PC-3 (cell line): ENCODE measurements at regions not wholly inside any gene's neighbourhood (a gene's known extent, or its start where the extent isn't known, plus 50 kb on each side); places are given as distances from the start of the nearest gene placed in this dataset.

Source experiments
- ATAC-seq: fragments of 200-7000 bp; cut with Tn5 transposase; 2 replicates; pipeline ENCODE4 v1.9.1; 2020; ENCODE audit warnings: mild to moderate bottlenecking, moderate library complexity
- BruUV-seq: library from RNA; stranded (reverse); fragments of 400-500 nt; replicated peaks from 2 replicates; lab custom pipeline; 2021; lab: Mats Ljungman, UMichigan
- CTCF ChIA-PET: fragments of 300-600 bp; sonication (Branson Sonifier 250); formaldehyde crosslinking; loops from one replicate; lab custom pipeline; 2022; ENCODE audit warnings: antibody characterized with exemption; lab: Charles Lee
- POLR2A ChIA-PET: fragments of 300-600 bp; sonication (Branson Sonifier 250); formaldehyde crosslinking; loops from one replicate; lab custom pipeline; 2022; ENCODE audit warnings: antibody characterized with exemption; ENCODE audit not compliant: unreplicated experiment; lab: Charles Lee
- DNase-seq: peaks from one replicate; pipeline ENCODE4 v3.0.0-alpha.2; 2015
- H2AFZ ChIP-seq: fragments of 300-600 bp; sonication (generic); 2 replicates; pipeline ENCODE4 v1.6.0; 2016; ENCODE audit warnings: antibody characterized with exemption, low read length
- H3F3A ChIP-seq: fragments of 300-600 bp; sonication (generic); one replicate; pipeline ENCODE4 v1.6.0; 2017; ENCODE audit warnings: antibody characterized with exemption, low read length, control low read depth, mild to moderate bottlenecking; ENCODE audit not compliant: unreplicated experiment
- H3K27ac ChIP-seq: fragments of 300-600 bp; sonication (generic); 2 replicates; pipeline ENCODE4 v1.5.1; 2016; ENCODE audit warnings: mild to moderate bottlenecking, low read length
- H3K27me3 ChIP-seq: fragments of 300-600 bp; sonication (generic); 2 replicates; pipeline ENCODE4 v1.6.1; 2016; ENCODE audit warnings: low read length, mixed read lengths
- H3K36me3 ChIP-seq: fragments of 300-600 bp; sonication (generic); 2 replicates; pipeline ENCODE4 v1.6.1; 2016; ENCODE audit warnings: low read depth, mixed run types, low read length, mixed read lengths
- H3K4me1 ChIP-seq: fragments of 300-600 bp; sonication (generic); 2 replicates; pipeline ENCODE4 v1.5.1; 2016; ENCODE audit warnings: low read length; ENCODE audit not compliant: insufficient read depth
- H3K4me2 ChIP-seq: fragments of 300-600 bp; sonication (generic); 2 replicates; pipeline ENCODE4 v1.6.0; 2016; ENCODE audit warnings: low read length
- H3K4me3 ChIP-seq: fragments of 300-600 bp; sonication (generic); 2 replicates; pipeline ENCODE4 v1.5.1; 2016; ENCODE audit warnings: mild to moderate bottlenecking, low read length, mixed read lengths
- H3K79me2 ChIP-seq: fragments of 300-600 bp; sonication (generic); 2 replicates; pipeline ENCODE4 v1.6.1; 2017; ENCODE audit warnings: low read length, mixed read lengths
- H3K9ac ChIP-seq: fragments of 300-600 bp; sonication (generic); 2 replicates; pipeline ENCODE4 v1.6.0; 2016; ENCODE audit warnings: mild to moderate bottlenecking, low read length
- H3K9me2 ChIP-seq: fragments of 300-600 bp; sonication (generic); replicated peaks from 2 replicates; pipeline ENCODE4 v1.6.1; 2016; ENCODE audit warnings: mixed run types, low read length, mixed read lengths
- H3K9me3 ChIP-seq: fragments of 300-600 bp; sonication (generic); 2 replicates; pipeline ENCODE4 v1.6.1; 2016; ENCODE audit warnings: low read length, mixed read lengths
- H4K20me1 ChIP-seq: fragments of 300-600 bp; sonication (generic); 2 replicates; pipeline ENCODE4 v1.6.1; 2016; ENCODE audit warnings: low read length, mixed read lengths
- EZH2 ChIP-seq: fragments of 300-600 bp; sonication (generic); IDR thresholded peaks from one replicate; pipeline ENCODE4 v1.6.1; 2017; ENCODE audit warnings: antibody characterized with exemption, mild to moderate bottlenecking, low read length; ENCODE audit not compliant: unreplicated experiment
- EZH2phosphoT487 ChIP-seq: fragments of 300-600 bp; sonication (generic); IDR thresholded peaks from 2 replicates; pipeline ENCODE4 v1.6.1; 2018; ENCODE audit warnings: mild to moderate bottlenecking, antibody characterized with exemption, low read length, borderline replicate concordance
- intact Hi-C: fragments of 100-400 bp; cut with micrococcal nuclease; formaldehyde crosslinking; loops from 2 replicates; pipeline ENCODE4 v1.9.0; 2023
- TF ChIP-seq, protein P1 (sequence below): fragments of 300-600 bp; sonication (generic); conservative IDR thresholded peaks from 2 replicates; pipeline ENCODE4 v1.5.1; 2017; ENCODE audit warnings: antibody characterized with exemption, low read depth, mild to moderate bottlenecking, low read length

GRCh38 chr3:34155108-34155507 lies 356.7 kb downstream of the PDCD6IP start:
- no peak for ATAC-seq
- Histone ChIP-seq H3K79me2 (no peaks in the 10 kb centered on the region), H3K9me3 (no peaks in the 10 kb centered on the region), H3K27ac (no peak overlapping the region), H3K4me3 (no peak overlapping the region), H3K27me3 (no peaks in the 10 kb centered on the region; the same call in 1 of the 2 replicates), H2AFZ (no peak overlapping the region), H4K20me1 (no peaks in the 10 kb centered on the region), H3K9ac (no peak overlapping the region), H3F3A (no peaks in the 10 kb centered on the region), H3K9me2 (no peaks in the 10 kb centered on the region), H3K36me3 (no peaks in the 10 kb centered on the region), H3K4me2 (no peak overlapping the region), H3K4me1 (no peaks in the 10 kb centered on the region)
- ChIA-PET POLR2A (no interaction called here), CTCF (interaction anchor here (0.6 kb wide), 1 partner anchor 92 kb away, joined by 3 read pairs; no protein-coding TSS in a partner anchor)
- TF ChIP-seq EZH2 (no peak), EZH2phosphoT487 (no peak)
- TF ChIP-seq, protein P1, sequence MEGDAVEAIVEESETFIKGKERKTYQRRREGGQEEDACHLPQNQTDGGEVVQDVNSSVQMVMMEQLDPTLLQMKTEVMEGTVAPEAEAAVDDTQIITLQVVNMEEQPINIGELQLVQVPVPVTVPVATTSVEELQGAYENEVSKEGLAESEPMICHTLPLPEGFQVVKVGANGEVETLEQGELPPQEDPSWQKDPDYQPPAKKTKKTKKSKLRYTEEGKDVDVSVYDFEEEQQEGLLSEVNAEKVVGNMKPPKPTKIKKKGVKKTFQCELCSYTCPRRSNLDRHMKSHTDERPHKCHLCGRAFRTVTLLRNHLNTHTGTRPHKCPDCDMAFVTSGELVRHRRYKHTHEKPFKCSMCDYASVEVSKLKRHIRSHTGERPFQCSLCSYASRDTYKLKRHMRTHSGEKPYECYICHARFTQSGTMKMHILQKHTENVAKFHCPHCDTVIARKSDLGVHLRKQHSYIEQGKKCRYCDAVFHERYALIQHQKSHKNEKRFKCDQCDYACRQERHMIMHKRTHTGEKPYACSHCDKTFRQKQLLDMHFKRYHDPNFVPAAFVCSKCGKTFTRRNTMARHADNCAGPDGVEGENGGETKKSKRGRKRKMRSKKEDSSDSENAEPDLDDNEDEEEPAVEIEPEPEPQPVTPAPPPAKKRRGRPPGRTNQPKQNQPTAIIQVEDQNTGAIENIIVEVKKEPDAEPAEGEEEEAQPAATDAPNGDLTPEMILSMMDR, result no peak
- intact Hi-C loops, result no loop called here
- BruUV-seq, result no TSS peak
- no peak for DNase-seq

DNA sequence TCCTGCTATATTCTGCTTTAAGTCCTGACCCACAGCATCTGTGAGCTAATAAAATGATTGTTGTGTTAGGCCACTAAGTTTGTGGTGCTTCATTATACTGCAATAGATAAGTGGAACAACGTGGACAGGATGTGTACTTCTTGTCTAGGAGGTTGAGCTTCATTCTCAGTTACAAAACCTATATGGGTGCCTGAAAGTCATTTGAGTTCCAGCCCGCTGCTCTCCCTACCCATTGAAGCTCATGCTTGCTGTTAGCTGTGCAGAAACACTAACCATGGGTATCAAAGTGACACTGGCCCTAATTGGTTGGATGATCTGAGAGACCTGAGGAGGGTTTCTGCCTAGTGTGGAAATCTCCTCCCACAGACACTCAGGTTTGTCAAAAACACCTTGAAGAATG lies 357.2 kb downstream of the PDCD6IP start:
- Histone ChIP-seq H4K20me1 (no peaks in the 10 kb centered on the region), H3K27ac (no peak overlapping the region), H3K9ac (no peak overlapping the region), H3K9me3 (no peaks in the 10 kb centered on the region), H3K36me3 (no peaks in the 10 kb centered on the region), H3K4me1 (no peaks in the 10 kb centered on the region), H3K9me2 (no peaks in the 10 kb centered on the region), H3K79me2 (no peaks in the 10 kb centered on the region), H2AFZ (no peak overlapping the region), H3K4me2 (no peak overlapping the region), H3K4me3 (no peak overlapping the region), H3F3A (no peaks in the 10 kb centered on the region), H3K27me3 (no peaks in the 10 kb centered on the region; the same call in 1 of the 2 replicates)
- CTCF ChIA-PET, result interaction anchor here (0.6 kb wide), 1 partner anchor 91 kb away, joined by 3 read pairs; no protein-coding TSS in a partner anchor
- ATAC-seq, result no peak
- no peak for TF ChIP-seq EZH2
- TF ChIP-seq, protein P1, result no peak
- no peak for TF ChIP-seq EZH2phosphoT487
- DNase-seq, result no peak
- intact Hi-C loops, result no loop called here
- BruUV-seq, result no TSS peak
- POLR2A ChIA-PET, result no interaction called here

DNA sequence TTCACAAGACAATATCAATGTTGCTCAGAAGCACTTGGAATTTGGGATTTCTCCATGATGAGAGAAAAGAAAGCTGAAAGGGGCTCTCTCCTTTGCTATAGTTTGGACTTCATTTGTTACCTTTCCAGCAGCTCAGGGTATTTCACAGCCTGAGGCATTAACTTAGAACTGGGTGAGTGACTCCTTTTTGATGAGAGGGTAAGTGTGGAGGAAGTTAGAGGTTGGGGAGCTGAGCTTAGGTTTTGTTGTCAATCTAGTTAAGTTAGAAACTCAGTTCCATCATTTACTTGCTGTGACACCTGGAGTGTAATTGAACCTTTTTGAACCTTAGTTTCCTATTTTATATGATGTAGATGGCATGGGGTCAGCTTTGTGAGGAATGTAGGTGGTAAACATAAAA lies 359.1 kb downstream of the PDCD6IP start:
- H3K4me2 ChIP-seq, result no peak overlapping the region
- DNase-seq (no peak), ATAC-seq (no peak)
- ChIA-PET CTCF (no interaction called here), POLR2A (no interaction called here)
- H3K9ac ChIP-seq, result no peak overlapping the region
- H4K20me1 ChIP-seq, result no peaks in the 10 kb centered on the region
- no TSS peak for BruUV-seq
- no peaks in the 10 kb centered on the region for H3K36me3 ChIP-seq
- intact Hi-C loops, result no loop called here
- TF ChIP-seq, protein P1, result no peak
- TF ChIP-seq EZH2 (no peak), EZH2phosphoT487 (no peak)
- H3K4me3 ChIP-seq, result no peak overlapping the region
- H3K9me2 ChIP-seq, result no peaks in the 10 kb centered on the region
- no peaks in the 10 kb centered on the region for H3K27me3 ChIP-seq
- no peak overlapping the region for H2AFZ ChIP-seq
- no peaks in the 10 kb centered on the region for H3K79me2 ChIP-seq
- no peaks in the 10 kb centered on the region for H3K4me1 ChIP-seq
- no peaks in the 10 kb centered on the region for H3F3A ChIP-seq
- H3K27ac ChIP-seq, result no peak overlapping the region
- no peaks in the 10 kb centered on the region for H3K9me3 ChIP-seq
